KMS-11 (cell line): ENCODE measurements at regions not wholly inside any gene's neighbourhood (a gene's known extent, or its start where the extent isn't known, plus 50 kb on each side); places are given as distances from the start of the nearest gene placed in this dataset.

ENCODE experiments used
- H2AFZ ChIP-seq: fragments of 200-600 bp; sonication (generic); 2 replicates; pipeline ENCODE4 v1.6.1; 2016; ENCODE audit warnings: antibody characterized with exemption, mixed run types, low read depth
- H3K27ac ChIP-seq: fragments of 200-600 bp; sonication (generic); 2 replicates; pipeline ENCODE4 v1.6.1; 2016; ENCODE audit warnings: mild to moderate bottlenecking, mixed run types
- H3K27me3 ChIP-seq: fragments of 200-600 bp; sonication (generic); 2 replicates; pipeline ENCODE4 v1.6.1; 2017; ENCODE audit warnings: mild to moderate bottlenecking, low read depth, mixed run types, moderate library complexity; ENCODE audit not compliant: insufficient read depth
- H3K36me3 ChIP-seq: fragments of 200-600 bp; sonication (generic); 2 replicates; pipeline ENCODE4 v1.6.1; 2017; ENCODE audit warnings: mild to moderate bottlenecking, mixed run types; ENCODE audit not compliant: insufficient read depth
- H3K4me1 ChIP-seq: fragments of 200-600 bp; sonication (generic); 2 replicates; pipeline ENCODE4 v1.6.1; 2016; ENCODE audit warnings: mild to moderate bottlenecking, low read depth, mixed run types; ENCODE audit not compliant: poor library complexity, severe bottlenecking
- H3K4me2 ChIP-seq: fragments of 200-600 bp; sonication (generic); 2 replicates; pipeline ENCODE4 v1.7.0; 2016; ENCODE audit warnings: mild to moderate bottlenecking, mixed run types
- H3K4me3 ChIP-seq: fragments of 200-600 bp; sonication (generic); IDR thresholded peaks from 2 replicates; pipeline ENCODE4 v1.6.1; 2017; ENCODE audit warnings: low read depth, low read length, mixed read lengths; ENCODE audit not compliant: insufficient read depth
- H3K79me2 ChIP-seq: fragments of 200-600 bp; sonication (generic); 2 replicates; pipeline ENCODE4 v1.6.1; 2016; ENCODE audit warnings: low read depth, mixed run types; ENCODE audit not compliant: insufficient read depth
- H3K9ac ChIP-seq: fragments of 200-600 bp; sonication (generic); 2 replicates; pipeline ENCODE4 v1.6.1; 2016; ENCODE audit warnings: mild to moderate bottlenecking, mixed run types
- H4K20me1 ChIP-seq: fragments of 200-600 bp; sonication (generic); 2 replicates; pipeline ENCODE4 v1.6.1; 2016; ENCODE audit warnings: mild to moderate bottlenecking, mixed run types; ENCODE audit not compliant: insufficient read depth
- TF ChIP-seq, protein P1 (sequence below): fragments of 200-600 bp; sonication (generic); conservative IDR thresholded peaks from 2 replicates; pipeline ENCODE4 v1.6.1; 2017; ENCODE audit warnings: low read depth, mild to moderate bottlenecking, antibody characterized with exemption, low read length, moderate library complexity, mixed read lengths

DNA sequence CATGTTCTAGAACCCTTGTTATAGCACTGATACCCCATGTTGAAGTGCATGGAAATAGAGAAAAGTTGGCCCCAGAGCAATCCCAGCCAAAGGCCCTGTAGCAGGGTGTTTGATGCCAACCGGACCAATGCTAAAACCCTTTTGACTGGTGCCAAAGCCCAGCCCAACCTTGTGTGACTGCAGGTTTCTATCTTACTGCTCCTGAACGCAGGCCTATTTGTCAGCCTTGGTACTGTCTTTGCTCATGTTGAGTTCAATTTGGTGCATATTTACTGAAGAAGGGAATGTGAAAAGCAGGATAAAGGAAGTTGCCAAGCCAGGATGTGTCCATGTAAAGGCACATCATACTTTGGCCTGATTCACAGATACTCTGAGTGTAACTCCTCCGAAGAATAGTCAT lies 51.7 kb upstream of the NFASC start:
- H4K20me1 ChIP-seq = no peaks in the 10 kb centered on the region
- no peak overlapping the region for H3K4me3 ChIP-seq
- no peaks in the 10 kb centered on the region for H3K79me2 ChIP-seq
- H3K36me3 ChIP-seq = no peaks in the 10 kb centered on the region
- no peak overlapping the region for H3K4me2 ChIP-seq
- no peaks in the 10 kb centered on the region for H3K27me3 ChIP-seq
- TF ChIP-seq, protein P1, sequence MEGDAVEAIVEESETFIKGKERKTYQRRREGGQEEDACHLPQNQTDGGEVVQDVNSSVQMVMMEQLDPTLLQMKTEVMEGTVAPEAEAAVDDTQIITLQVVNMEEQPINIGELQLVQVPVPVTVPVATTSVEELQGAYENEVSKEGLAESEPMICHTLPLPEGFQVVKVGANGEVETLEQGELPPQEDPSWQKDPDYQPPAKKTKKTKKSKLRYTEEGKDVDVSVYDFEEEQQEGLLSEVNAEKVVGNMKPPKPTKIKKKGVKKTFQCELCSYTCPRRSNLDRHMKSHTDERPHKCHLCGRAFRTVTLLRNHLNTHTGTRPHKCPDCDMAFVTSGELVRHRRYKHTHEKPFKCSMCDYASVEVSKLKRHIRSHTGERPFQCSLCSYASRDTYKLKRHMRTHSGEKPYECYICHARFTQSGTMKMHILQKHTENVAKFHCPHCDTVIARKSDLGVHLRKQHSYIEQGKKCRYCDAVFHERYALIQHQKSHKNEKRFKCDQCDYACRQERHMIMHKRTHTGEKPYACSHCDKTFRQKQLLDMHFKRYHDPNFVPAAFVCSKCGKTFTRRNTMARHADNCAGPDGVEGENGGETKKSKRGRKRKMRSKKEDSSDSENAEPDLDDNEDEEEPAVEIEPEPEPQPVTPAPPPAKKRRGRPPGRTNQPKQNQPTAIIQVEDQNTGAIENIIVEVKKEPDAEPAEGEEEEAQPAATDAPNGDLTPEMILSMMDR = no peak
- H3K9ac ChIP-seq = no peak overlapping the region
- H3K27ac ChIP-seq = no peak overlapping the region
- H3K4me1 ChIP-seq = no peaks in the 10 kb centered on the region
- H2AFZ ChIP-seq = no peak overlapping the region

DNA sequence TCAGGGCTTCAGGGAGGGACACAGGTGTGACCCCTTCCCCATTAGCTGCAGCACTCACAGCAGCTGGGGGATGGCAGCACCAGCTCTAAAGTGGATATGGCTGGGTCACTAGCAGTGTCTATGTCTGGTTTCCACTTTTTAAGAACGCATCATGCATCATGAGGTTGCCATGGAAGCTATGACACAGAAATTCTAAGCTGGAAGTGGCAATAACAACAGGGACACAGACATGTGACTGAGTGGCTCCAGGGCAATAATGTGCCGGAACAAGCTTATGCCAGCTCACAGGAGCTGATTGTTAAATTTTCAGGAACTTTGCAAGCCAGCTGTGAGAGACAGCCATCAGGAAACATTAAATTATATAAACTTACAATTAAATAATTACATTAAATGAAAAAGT lies 51.2 kb upstream of the NFASC start:
- TF ChIP-seq, protein P1 = no peak
- Histone ChIP-seq H3K27me3 (no peaks in the 10 kb centered on the region), H3K79me2 (no peaks in the 10 kb centered on the region), H3K36me3 (no peaks in the 10 kb centered on the region), H3K4me1 (no peaks in the 10 kb centered on the region), H3K4me2 (no peak overlapping the region), H2AFZ (no peak overlapping the region), H4K20me1 (no peaks in the 10 kb centered on the region), H3K27ac (no peak overlapping the region), H3K4me3 (no peak overlapping the region), H3K9ac (no peak overlapping the region)
